SHP77 treated with DMSO at 0.1 percent for 48 hours (cell line): ENCODE measurements at regions not wholly inside any gene's neighbourhood (a gene's known extent, or its start where the extent isn't known, plus 50 kb on each side); places are given as distances from the start of the nearest gene placed in this dataset.
"Not testable (repeated sequence)": the region's sequence is repeated elsewhere in the genome, so short reads cannot be mapped to it uniquely, and the experiment has no call there.

Source experiments
- DNase-seq: peaks from one replicate; lab custom pipeline; 2025; lab: John Stamatoyannopoulos, UW

DNA sequence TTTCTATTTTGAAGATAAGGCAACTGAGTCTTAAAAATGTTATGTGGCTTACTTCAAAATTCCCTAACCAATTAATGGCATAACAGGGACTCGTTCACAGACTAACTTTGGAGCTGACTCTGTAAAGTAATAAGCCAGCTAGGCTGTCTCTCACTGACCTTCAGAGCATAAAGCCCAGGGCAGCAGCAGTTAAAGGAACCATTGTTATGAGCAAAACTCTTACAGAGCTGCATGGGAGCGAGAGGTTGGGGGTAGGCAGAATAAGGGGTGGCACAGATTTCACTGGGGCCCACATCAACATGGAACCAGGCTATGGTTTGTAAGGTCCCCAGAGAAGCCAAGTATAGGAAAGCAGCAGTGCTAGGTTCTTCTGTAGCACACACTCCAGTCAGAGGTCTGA is 637.8 kb downstream of the RFPL4B start:
- DNase-seq, result no peak

DNA sequence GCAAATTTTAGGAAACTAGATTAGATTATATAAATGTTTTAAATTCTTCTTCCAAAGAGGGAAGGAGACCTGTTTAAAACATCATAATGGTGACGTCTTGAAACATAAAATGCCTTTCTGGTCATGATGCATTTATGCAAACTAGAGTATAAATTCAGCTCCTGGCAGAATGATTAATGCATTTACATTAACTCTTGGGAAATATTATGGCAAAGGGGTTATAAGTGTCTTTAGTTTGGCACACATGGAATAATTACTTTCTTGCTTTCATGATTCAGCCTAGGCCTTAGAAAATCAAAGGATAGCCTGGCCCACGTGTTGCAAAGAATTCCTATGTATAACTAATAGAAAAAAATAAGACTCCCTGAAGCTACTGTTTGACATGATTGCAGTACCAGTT is 639.2 kb downstream of the RFPL4B start:
- DNase-seq, result no peak

DNA sequence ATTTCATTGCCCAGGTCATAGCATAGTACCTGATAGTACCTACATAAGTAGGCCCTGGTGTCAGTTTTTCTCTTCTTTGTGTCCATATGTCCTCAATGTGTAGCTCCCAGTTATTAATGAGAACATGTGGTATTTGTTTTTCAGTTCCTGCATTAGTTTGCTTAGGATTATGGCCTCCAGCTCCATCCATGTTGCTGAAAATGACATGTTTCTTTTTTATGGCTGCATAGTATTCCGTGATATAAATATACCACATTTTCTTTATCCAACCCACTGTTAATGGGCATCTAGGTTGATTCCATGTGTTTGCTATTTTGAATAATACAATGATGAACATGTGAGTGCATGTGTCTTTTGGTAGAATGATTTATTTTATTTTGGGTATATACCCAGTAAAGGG is 641.6 kb downstream of the RFPL4B start:
- DNase-seq, result no peak

DNA sequence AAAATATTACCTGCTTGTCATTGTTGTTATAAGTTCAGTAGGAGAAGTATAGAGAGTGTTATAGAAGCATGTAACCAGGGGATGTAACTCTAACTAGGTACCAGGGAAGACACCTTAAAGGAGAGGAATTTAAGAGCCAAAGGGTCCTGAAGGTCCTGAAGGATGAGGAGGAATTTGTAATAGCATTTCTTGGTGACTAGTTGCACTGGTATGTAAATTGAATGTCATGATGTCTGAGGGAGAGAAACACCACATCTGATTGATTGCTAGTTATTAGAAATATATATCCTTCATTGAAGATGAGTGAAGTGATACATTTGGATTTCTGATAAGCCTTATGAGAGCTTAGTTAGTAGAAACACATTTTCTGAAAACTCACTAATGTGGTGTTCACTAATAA is 643.8 kb downstream of the RFPL4B start:
- DNase-seq, result no peak

DNA sequence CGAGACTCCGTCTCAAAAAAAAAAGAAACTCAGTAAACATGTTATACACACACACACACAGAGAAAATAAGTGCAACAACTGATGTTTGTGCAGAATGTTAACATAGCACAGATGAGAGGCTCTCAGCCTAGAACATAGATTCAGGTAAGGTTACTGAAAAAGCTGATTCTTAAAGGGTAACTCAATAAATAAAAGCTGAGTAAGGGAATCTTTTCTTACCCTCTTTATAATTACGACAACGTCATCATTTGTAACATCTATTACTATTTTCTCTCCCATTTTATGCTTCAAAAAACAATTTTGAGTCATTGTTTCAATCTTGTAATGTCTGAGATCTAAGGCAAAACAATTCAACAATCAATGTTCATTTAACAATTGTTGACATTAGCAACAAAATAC is 644.8 kb downstream of the RFPL4B start:
- no peak for DNase-seq

DNA sequence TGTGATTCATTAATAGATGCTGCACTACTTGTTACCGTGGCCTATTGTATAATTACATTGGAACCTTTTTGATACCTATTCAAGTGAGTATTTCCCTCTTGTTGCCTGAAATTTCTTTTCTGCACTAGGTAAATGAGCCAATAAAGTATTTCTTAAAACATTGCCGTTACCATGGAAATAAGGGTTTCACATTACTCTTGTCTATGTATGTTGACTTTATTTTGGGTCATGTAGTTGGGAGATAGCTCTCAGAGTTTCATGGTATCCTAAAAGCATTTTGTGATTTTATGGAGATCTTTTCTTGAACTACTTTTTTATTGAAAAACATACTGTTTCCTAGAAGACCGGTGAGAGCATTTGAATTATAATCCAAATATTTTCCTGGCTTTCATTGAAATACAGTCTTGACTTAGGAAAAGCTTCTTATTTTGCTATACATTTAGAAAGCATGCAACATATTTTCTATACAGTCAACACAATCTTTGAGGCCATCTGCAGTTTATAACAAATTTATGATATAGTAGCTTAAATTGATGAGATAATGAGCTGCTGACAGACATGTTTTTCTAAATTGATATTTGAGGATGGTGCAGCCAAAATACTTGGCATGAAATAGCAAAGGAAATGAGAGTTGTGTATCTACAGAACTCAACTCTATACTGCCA is 650.4 kb downstream of the RFPL4B start:
- no peak for DNase-seq

DNA sequence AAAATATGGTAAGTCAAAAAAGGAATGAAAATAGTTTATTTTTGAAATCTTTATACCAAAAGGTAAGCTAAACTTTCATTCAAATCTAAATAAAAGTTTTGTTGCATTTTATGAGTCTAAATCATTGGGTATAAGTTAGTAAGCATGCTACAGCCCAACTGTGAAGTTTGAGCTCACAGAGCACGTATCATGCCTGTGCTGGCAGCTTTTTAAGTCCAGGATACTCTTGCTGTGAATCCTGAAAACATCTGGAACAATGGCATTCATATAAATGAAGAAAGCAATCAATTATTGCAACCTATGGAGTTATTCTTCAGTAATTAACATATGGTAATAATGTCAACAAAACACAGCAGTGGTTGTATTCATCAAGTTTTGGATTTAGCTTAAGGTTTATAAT is 656.9 kb downstream of the RFPL4B start:
- DNase-seq, result no peak

DNA sequence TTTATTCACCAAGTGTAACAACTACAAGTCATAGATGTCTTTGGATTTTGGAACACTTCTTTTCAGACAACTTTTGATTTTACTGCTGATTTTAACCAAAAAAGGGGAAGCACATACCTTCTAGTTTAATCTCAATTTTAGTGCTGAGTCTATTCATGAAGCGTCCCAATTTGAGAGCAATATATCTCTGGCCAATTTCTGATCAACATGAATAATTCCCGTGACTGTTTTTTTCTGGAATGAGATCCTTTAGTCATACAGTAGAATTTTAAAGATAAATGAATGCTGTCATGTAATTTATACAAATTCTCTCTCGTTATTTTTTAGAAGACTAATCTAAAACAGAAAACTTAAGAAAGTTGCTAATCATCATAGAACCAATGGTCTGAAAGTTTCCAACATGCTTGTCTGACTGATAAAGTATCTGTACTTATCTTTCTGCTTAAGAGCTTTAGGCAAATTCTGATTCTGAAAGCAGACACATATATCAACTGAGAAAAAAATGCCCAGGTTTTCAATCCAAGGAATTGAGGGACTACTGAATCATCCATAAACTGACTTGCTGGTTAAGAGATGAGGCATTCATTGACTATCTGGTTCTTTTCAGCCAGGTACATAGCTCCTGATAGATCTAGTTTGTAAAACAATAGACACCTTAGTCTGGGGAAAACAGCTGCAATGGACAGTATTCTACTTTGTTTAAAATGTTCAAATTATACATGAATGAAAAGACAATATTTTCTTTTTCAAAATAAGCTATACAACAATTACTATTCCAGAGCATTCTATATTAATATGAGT is 657.5 kb downstream of the RFPL4B start:
- DNase-seq, result no peak

DNA sequence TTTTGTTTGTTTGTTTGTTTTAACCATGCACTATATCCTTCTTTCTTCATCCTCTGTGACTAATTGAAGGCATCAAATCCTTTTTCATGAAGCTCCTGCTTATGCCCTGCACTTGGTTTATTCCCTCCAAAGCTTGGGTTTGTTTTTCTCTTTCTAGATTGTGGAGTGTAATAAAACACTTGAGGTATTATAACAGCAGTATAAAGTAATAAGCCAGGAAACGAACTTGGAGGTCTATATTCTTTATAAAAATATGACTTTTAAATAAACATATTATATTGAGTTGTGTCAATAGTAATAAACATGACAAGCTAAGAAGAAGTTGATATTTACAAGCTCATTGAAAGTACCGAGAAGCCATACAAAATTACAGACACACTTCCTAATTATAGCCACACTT is 659.4 kb downstream of the RFPL4B start:
- no peak for DNase-seq

DNA sequence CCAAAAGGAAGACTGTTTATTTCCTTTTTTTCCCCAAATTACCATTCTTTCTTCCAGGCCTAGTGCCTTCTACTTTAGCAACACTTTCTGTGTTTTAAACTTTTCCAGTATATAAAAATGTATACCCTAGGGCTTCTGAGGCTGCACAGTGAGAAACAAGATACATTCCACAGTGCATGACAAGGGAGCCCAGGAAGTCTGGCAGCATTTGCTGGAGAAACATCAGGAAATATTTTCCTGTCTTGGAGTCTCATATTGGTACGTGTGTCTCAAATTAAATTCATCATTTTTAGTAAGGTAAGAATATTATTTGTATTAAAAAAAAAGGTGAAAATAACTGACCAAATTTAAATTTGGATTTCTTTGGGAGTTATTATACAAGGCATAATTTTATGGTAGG is 662.6 kb downstream of the RFPL4B start:
- DNase-seq, result no peak

DNA sequence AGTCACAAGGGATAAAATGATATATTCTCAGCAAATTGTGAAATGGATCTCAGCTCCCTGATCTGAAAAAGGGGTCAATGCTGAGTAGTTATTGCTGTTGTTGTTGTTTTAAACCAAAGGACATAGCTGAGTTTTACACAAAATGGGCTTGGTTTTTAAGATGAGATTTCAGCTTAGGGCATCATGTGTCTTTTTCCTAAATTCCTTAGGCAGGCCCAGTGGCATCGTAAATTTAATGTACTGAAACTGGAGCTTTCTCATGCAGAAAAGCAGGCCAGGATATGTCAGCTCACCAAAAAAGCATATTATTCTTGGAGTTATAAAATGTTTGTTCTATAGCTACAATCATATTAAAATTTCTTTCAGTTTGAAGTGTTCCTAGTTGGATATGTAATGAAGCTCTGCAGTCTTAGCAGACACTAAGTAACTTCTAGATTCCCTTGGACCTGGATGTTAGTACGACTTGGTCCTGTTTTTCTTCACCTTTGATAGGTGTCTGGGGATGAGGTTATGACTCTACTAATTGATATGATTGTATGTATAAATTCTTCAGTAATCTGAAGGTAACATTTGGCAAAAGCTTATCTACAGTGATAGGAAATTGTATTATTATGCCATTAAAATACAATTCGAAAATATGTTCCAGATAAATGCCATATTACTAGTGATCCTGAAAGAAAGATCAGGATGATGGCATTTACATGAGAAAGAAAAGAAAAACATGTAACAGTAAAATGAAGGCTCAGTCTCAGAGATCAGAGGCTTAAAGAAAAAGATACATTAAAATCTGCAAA is 663.3 kb downstream of the RFPL4B start:
- no peak for DNase-seq

DNA sequence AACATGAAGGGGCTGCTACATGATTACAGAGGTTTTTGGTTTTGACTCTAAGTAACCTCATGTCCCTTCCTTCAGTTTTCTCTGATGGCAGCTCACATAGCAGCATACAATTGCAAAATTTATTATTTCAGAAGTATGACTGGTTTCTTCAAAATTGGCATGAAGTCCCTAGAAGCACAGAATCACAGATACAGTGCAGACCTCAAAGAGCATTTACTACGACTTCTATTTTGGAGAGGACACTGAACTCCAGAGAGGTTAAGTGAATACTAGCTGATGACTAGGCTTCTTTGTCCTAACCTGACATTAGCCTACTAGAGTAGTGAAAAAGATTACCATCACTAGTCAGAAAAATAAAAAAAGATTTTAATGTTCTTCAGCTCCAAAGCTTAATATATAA is 664.3 kb downstream of the RFPL4B start:
- DNase-seq, result no peak

DNA sequence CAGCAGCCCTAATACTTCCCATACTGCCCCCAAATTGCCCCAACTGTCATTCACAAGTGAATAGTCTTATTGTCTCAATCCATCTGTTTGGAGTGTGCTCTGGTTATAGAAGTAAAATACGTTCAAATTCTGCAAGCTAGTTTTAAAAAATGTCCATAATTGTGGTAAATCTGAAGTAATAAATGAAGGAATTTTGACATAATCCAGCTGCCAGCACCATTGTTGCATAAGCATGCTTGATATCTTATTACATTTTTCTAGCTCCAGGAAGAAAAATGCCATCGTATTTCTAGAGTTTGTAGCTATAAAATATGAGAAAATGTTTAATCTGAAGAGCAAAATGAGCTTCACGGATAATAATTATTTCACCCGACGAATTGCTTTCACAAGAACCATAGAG is 664.7 kb downstream of the RFPL4B start:
- DNase-seq, result no peak

DNA sequence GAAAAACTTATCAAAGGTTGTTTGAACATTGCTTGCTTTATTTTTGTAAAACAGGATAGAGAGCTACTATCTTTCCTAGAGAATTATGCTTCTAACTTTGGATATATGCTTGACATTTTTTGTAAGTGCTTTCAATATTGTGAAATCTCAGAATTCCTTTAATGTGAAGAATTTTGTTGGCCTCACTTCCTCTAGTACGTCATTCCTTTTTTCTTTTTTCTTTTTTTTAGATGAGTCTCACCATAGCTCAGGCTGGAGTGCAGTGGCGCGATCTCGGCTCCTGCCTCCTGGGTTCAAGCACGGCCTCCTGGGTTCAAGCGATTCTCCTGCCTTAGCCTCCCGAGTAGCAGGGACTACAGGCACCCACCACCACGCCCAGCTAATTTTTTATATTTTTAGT is 668.1 kb downstream of the RFPL4B start:
- DNase-seq, result no peak

DNA sequence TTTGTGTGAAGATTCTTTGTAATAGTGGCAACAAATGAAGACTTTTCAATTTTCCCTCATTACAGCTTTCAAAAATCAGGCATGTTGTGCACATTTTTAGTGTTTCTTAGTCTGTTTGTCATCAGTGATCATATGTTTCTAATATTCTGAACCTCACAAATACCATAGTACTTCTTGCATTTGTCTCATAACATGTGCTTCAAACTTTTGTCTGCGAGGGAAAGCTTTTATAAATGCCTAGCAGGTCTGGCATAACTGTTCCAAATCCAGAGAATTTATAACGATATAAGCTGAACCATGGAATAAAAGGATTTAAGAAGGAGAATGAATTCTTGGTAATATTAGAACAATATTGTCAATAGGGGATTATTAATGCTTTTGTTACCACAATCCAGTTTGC is 670.2 kb downstream of the RFPL4B start:
- DNase-seq, result no peak

DNA sequence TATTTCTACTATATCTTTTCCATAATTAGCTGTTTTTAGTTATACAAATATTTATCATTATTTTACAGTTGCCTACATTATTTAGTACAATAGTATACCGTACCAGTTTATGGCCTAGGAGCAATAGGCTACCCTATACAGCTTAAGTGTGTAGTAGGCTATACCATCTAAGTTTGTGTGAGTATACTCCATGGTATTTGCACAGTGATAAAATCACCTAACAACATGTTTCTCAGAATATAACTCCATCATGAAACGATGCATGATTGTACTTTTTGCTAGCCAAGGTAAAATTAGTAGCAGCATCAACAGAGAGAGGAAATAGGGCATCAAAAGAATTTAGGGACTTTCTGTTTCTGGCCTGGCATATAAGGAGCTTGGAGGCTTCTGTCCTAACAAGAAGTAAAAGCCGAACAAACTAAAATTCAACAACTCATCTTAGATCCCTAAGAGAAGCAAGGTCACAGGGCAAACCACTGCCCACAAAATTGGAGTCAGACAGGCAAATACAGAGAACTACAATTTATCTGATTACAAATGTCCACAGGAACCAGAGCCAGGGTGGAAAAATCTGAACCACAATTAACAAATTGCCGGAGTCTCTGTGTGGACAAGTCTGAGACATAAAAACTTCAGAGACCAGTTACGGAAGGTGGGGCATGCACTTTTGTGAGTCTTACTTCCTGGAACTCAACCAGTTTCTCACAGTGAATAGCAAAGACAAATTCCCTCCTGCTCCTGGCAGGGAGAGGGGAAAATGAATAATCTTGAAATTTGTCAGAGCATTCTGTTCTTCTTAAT is 671.4 kb downstream of the RFPL4B start:
- no peak for DNase-seq

DNA sequence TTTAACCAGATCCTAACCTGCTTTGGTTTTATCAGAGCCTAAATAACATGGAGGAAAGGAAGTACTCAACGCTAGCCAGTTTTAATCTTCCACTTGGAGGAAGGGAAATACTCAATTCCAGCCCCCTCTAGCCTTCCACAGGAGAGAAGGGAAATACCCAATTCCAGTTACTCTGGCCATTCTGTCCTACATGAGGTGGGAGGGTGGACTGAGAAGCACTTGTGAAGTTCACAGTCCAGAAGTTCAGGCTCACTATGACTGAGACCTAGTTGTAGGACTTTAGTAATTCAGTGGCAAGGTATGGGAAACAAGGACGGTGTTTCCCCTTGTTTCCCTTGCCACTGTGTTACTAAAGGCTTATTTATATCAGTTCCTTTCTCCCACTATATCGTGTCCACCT is 672.0 kb downstream of the RFPL4B start:
- DNase-seq, result no peak

DNA sequence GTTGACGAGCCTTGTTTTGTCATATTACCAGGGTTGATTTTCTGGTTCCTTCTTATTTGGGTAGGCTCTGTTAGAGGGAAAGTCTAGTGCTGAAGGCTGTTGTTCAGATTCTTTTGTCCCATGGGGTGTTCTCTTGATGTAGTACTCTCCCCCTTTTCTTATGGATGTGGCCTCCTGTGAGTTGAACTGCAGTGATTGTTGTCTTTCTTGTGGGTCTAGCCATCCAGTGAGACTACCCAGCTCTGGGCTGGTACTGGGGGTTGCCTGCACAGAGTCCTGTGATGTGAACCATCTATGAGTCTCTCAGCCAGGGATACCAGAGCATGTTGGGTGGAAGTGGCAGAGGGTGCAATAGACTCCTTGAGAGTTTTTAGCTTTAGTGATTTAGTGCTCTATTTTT is 680.6 kb downstream of the RFPL4B start:
- DNase-seq, result no peak

DNA sequence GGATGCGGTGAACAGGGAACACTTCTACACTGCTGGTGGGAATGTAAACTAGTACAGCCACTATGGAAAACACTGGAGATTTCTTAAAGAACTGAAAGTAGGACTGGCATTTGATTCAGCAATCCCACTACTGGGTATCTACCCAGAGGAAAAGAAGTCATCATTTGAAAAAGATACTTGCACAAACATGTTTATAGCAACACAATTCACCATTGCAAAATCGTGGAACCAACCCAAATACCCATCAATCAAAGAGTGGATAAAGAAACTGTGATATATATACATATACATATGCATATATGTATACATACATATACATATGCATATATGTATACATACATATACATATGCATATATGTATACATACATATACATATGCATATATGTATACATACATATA is 682.0 kb downstream of the RFPL4B start:
- not testable (repeated sequence) for DNase-seq

DNA sequence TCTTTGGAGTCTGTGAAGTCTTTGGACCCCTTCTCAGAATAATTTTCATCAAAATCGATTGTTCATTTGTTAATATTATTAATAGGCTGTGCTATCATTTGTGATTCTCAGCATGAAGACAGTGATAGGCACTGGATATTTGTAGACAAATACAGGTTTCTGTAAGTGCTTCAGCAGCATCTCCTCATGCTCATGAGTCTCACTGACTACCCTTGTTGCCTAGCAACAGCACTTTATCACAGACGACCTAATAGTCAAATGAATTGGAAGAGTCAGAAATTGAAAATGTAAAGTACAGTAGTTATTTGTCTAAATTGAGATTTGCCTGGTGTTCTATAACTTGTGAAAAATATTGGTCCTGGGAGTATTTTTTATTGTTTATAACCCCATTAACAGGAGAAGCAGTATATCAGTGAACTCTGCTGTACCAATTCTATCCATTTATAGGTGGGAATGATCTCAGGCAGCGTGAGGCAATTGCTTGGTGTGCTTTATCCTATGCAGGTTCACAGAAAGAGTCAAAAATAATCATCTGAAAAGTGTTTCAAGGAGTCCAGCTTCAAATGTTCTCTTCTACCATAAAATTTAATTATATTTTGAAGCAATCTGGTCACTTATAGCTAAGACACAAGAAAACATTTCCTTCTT is 684.6 kb downstream of the RFPL4B start:
- DNase-seq, result no peak

DNA sequence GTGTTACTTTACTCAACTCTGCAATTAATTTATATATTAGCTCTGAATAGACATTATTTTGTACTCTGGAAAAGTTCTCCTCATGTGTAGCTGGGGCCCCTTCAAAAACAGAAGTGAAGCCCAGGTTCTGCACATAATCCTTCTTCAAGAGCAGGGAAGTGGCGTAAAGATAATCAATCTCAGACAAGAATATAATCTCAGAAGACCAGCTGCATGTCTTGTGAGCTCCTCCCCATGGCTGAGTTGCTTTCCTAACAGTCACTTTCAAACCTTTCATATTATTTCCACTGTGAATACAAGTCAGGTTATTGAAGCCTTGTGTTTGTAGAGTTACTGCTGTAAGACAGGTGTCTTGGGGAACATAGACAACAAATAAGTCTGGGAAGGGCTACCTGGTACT is 691.9 kb downstream of the RFPL4B start:
- DNase-seq, result no peak

DNA sequence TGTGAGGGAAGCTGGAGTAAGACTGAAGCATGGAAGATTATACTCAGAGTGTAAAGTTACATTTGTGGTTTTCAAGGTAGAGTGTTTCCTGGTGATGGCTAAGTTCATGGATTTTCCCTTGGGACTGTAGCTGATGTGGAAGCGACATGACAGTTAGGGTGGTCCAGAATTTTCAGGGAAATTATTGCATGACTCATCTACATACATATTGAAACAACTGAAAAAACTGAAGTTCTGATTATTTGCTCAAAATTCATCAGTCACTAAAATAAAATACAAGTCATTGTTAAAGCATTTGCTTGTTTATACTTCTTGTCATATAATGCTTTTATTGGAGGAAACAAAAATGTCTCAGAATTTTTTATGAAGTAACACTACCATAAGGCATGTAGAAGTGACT is 700.0 kb downstream of the RFPL4B start:
- no peak for DNase-seq
